ENCODE measurements at regions not wholly inside any gene's neighbourhood (a gene's known extent, or its start where the extent isn't known, plus 50 kb on each side); places are given as distances from the start of the nearest gene placed in this dataset.

DNA sequence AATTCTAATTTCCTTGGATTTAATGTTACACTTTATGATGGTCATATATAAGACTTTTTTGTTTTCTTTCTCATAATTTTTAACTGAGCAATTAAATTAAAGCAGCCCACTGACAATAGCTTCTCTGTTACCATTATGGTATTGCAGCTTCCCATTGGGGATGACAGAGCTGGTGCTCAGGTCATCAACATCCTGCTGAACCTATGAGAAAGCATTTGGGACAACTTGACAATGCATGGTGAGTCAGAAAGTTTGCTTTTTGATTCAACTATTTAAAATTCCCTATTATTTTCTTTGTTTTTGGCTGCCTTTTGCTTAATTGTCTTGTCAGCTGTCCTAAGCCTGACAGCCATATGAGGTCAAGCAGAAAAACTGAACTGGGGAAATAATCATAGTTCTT, 487.4 kb upstream of the RIOK2 start:
- Mint-ChIP-seq H3K27ac (no peak overlapping the region), H3K4me3 (no peak overlapping the region), H3K27me3 (no peaks in the 10 kb centered on the region), H3K36me3 (ENCODE audit: low read depth) (no peaks in the 10 kb centered on the region), H3K4me1 (no peaks in the 10 kb centered on the region)
- ATAC-seq (no peak), DNase-seq (no peak)
- no peaks in the 10 kb centered on the region for H3K9me3 ChIP-seq (ENCODE audit: control insufficient read depth, low read length, poor library complexity, severe bottlenecking)

DNA sequence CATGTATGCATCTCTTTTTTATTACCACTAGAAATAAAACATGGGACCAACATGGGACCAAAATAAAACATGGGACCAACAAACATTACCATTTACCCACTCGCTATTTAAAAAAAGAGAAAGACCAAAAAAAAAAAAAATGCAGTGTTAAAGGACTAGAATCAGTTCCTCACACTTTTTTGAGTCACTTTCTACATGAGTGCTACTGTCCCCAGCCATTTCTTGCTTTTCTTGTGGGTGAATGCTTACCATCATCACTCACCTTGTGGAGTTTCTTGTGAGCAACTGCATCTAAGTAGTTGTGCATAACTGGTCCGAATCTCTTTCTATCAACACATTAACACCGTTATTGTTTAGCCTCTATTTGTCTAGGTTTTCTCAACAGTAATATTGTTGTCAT, 493.6 kb upstream of the RIOK2 start:
- ATAC-seq (no peak), DNase-seq (no peak)
- H3K9me3 ChIP-seq (ENCODE audit: control insufficient read depth, low read length, poor library complexity, severe bottlenecking), result no peaks in the 10 kb centered on the region
- Mint-ChIP-seq H3K4me1 (no peaks in the 10 kb centered on the region), H3K27me3 (no peaks in the 10 kb centered on the region), H3K36me3 (ENCODE audit: low read depth) (no peaks in the 10 kb centered on the region), H3K4me3 (no peak overlapping the region), H3K27ac (no peak overlapping the region)

DNA sequence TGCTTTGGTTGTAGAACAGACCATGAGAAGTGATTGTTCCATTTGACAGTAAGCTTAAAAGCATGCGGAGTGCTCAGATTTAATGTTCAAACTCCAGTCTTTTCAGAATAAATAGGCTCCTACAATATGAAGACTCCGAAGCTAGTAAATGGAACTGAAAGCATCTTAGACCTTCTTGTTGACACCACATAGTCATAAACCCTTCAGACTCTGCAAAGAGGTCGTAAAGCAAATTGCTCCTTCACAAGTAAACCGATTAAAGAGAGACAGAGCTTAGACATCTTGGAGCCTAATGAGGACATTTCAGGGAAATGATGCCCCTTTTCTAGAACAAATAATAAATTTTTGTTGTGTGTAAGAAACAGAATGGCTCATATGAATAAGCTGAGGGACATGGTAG, 511.0 kb upstream of the RIOK2 start:
- Mint-ChIP-seq H3K27me3 (no peaks in the 10 kb centered on the region), H3K4me1 (no peaks in the 10 kb centered on the region), H3K4me3 (no peak overlapping the region), H3K36me3 (ENCODE audit: low read depth) (no peaks in the 10 kb centered on the region), H3K27ac (no peak overlapping the region)
- no peak for DNase-seq
- ATAC-seq, result no peak
- H3K9me3 ChIP-seq (ENCODE audit: control insufficient read depth, low read length, poor library complexity, severe bottlenecking), result no peaks in the 10 kb centered on the region

DNA sequence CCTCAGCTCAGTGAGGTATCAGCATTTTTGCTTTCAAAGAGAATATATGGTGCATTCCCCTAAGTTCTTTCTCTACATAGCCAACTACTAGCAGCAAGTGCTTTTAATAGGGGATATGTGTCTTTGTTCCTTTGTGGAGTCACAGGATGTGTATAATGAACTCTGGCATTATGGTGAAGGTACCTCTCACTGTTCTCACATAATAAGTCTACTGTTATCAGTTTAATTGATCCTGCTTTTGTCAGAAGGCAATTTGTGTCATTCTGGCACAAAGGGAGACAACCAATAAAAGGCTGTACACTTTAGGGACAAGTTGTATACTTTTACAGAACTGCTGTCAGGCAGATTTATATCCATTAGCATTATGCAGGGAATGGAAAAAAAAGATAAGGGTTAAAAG, 531.4 kb upstream of the RIOK2 start:
- Mint-ChIP-seq H3K36me3 (ENCODE audit: low read depth) (no peaks in the 10 kb centered on the region), H3K27ac (no peak overlapping the region), H3K4me3 (no peak overlapping the region), H3K4me1 (no peaks in the 10 kb centered on the region), H3K27me3 (no peaks in the 10 kb centered on the region)
- H3K9me3 ChIP-seq (ENCODE audit: control insufficient read depth, low read length, poor library complexity, severe bottlenecking), result no peaks in the 10 kb centered on the region
- no peak for DNase-seq
- ATAC-seq, result no peak

DNA sequence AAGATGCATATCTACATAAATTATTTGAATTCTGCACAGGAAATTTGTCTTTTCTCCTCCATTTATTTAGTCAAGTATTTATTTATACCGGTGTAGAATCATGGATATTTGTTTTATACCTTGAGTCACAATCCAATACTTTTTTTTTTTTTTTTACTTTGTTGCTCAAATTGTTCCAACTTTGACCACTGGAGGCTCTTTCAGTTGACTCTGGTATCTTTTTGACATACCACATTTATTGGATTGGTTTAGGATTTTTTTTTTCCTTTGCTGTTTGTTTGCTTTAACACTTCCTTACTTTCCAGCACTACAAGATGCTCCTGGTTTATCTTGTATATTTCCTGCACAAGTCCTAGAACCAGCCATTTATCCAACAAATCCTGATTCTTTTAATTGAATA, 543.1 kb upstream of the RIOK2 start:
- no peaks in the 10 kb centered on the region for H3K4me1 Mint-ChIP-seq
- H3K27ac Mint-ChIP-seq, result no peak overlapping the region
- no peaks in the 10 kb centered on the region for H3K27me3 Mint-ChIP-seq
- ATAC-seq, result no peak
- peaks cover 2% of the 10 kb centered on the region for H3K9me3 ChIP-seq (ENCODE audit: control insufficient read depth, low read length, poor library complexity, severe bottlenecking)
- peaks cover 3% of the 10 kb centered on the region for H3K36me3 Mint-ChIP-seq (ENCODE audit: low read depth)
- H3K4me3 Mint-ChIP-seq, result no peak overlapping the region
- no peak for DNase-seq

DNA sequence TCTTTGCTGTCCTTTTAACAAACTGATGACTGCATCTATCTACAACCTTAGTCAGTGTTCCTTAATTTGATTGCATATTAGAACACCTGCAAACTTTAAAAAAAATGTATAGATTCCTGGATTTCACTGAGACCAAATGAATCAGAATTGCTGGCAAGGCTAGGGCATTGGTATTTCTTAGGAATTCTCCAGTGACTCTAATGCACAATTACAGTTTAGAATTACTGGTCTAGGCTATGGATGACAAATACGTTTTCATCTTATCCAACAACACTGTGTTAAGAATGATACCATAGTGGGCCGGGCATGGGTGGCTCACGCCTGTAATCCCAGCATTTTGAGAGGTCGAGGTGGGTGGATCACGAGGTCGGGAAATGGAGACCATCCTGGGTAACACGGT, 545.9 kb upstream of the RIOK2 start:
- Mint-ChIP-seq H3K27me3 (no peaks in the 10 kb centered on the region), H3K27ac (no peak overlapping the region), H3K36me3 (ENCODE audit: low read depth) (peaks cover 3% of the 10 kb centered on the region), H3K4me3 (no peak overlapping the region), H3K4me1 (no peaks in the 10 kb centered on the region)
- DNase-seq (no peak), ATAC-seq (no peak)
- peaks cover 2% of the 10 kb centered on the region for H3K9me3 ChIP-seq (ENCODE audit: control insufficient read depth, low read length, poor library complexity, severe bottlenecking)

DNA sequence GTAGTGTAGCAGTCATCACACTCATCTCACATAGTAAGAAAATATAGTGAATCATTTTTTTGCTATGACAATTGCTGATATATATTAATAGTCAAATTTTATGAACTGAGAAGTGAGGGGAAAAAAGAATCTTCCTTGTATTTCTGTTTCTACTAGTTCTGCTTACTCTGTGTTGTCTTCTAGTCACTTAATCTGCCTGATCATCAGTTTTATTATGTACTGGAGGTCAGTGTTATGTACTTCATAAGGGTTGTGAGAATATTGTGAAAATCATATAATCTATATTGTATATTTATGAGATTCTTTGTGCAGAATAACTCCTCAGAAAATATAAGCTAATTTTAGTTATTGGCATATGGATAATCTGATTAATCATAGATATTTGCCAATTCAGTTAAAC, 546.9 kb upstream of the RIOK2 start:
- H3K27ac Mint-ChIP-seq, result no peak overlapping the region
- no peaks in the 10 kb centered on the region for H3K27me3 Mint-ChIP-seq
- no peak overlapping the region for H3K4me3 Mint-ChIP-seq
- DNase-seq (no peak), ATAC-seq (no peak)
- no peaks in the 10 kb centered on the region for H3K4me1 Mint-ChIP-seq
- H3K9me3 ChIP-seq (ENCODE audit: control insufficient read depth, low read length, poor library complexity, severe bottlenecking), result peaks cover 2% of the 10 kb centered on the region
- H3K36me3 Mint-ChIP-seq (ENCODE audit: low read depth), result peaks cover 3% of the 10 kb centered on the region

DNA sequence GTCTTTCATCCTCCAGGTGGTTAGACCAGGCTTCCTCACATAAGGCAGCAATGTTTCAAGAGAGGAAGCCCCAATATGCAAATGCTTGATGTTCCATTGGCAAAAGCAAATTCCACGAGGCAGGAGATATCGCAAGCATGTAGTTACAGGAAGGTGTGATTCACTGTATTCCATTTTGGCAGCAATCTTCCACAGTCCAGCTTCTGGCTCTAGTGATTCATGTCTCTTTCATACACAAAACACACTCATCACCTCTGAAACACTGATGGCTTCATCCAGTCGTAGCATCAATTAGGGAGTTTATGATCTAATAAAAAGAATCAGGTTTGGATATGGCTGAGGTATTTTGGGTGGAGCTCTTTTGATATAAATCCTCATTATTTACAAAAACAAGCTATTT, 552.2 kb upstream of the RIOK2 start:
- no peaks in the 10 kb centered on the region for H3K36me3 Mint-ChIP-seq (ENCODE audit: low read depth)
- no peaks in the 10 kb centered on the region for H3K9me3 ChIP-seq (ENCODE audit: control insufficient read depth, low read length, poor library complexity, severe bottlenecking)
- ATAC-seq, result no peak
- no peak overlapping the region for H3K4me3 Mint-ChIP-seq
- DNase-seq, result no peak
- H3K27me3 Mint-ChIP-seq, result no peaks in the 10 kb centered on the region
- no peaks in the 10 kb centered on the region for H3K4me1 Mint-ChIP-seq
- H3K27ac Mint-ChIP-seq, result no peak overlapping the region

DNA sequence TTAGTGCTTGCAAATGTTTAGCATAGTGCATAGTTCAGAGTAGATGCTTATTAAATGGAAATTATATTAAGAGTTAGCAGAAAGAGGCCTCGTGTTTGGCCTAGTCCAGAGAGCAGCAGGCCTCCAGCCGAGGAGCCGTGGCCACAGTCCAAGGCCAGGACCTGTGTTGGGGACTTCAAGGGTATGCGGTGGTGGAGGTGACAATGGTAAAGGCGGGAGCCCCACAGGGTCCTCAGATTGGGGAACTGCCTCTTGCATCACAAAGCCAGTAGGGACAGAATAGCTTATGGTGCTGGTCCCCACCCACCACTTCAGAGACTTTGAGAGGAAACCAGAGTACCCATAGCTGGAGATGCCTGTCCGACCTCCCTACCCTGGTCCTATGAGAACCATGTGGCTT, 554.6 kb upstream of the RIOK2 start:
- Mint-ChIP-seq H3K36me3 (ENCODE audit: low read depth) (no peaks in the 10 kb centered on the region), H3K27me3 (no peaks in the 10 kb centered on the region), H3K4me3 (no peak overlapping the region), H3K27ac (no peak overlapping the region), H3K4me1 (no peaks in the 10 kb centered on the region)
- ATAC-seq (no peak), DNase-seq (no peak)
- no peaks in the 10 kb centered on the region for H3K9me3 ChIP-seq (ENCODE audit: control insufficient read depth, low read length, poor library complexity, severe bottlenecking)

DNA sequence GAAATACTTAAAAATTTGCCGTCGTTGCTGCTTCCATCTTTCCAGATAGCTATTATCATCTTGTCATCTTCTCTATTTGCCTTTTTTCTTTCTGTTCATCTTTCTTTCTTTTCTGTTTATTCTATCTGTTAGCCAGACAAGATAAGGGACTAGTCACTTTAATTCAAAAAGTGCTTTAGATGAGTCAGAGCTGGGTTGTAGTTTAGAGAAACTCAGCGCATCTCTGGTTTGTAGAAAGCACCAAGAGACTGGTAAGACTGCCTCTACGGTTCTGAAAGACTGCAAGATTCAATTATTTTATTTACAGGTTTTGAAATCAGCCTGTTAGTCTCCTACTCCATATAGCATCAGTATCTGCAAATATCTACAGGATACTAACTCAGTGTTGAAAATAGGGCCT, 562.8 kb upstream of the RIOK2 start:
- Mint-ChIP-seq H3K27me3 (no peaks in the 10 kb centered on the region), H3K36me3 (ENCODE audit: low read depth) (no peaks in the 10 kb centered on the region), H3K27ac (no peak overlapping the region), H3K4me3 (no peak overlapping the region), H3K4me1 (no peaks in the 10 kb centered on the region)
- no peak for ATAC-seq
- DNase-seq, result no peak
- H3K9me3 ChIP-seq (ENCODE audit: control insufficient read depth, low read length, poor library complexity, severe bottlenecking), result no peaks in the 10 kb centered on the region

DNA sequence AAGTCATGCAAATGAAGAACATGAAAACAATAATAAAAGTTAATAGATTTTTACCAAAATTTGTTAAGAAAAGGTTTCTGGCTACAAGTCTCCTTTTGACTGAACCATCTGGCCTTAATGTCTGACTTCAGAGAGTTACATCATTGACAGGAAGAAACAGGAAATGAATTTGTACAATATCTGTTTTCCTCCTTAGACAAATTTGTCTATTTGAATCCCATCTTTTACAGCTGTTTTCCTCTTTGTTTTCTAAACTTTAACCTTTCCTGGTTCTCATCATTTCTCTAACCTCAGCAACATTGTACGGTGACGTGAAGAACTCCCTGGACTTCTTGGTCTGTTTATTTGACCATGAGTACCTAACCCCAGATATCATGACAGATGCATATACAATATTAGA, 567.5 kb upstream of the RIOK2 start:
- H3K27ac Mint-ChIP-seq, result no peak overlapping the region
- H3K27me3 Mint-ChIP-seq, result no peaks in the 10 kb centered on the region
- no peak for DNase-seq
- no peak for ATAC-seq
- H3K4me3 Mint-ChIP-seq, result no peak overlapping the region
- no peaks in the 10 kb centered on the region for H3K4me1 Mint-ChIP-seq
- no peaks in the 10 kb centered on the region for H3K36me3 Mint-ChIP-seq (ENCODE audit: low read depth)
- H3K9me3 ChIP-seq (ENCODE audit: control insufficient read depth, low read length, poor library complexity, severe bottlenecking), result no peaks in the 10 kb centered on the region

DNA sequence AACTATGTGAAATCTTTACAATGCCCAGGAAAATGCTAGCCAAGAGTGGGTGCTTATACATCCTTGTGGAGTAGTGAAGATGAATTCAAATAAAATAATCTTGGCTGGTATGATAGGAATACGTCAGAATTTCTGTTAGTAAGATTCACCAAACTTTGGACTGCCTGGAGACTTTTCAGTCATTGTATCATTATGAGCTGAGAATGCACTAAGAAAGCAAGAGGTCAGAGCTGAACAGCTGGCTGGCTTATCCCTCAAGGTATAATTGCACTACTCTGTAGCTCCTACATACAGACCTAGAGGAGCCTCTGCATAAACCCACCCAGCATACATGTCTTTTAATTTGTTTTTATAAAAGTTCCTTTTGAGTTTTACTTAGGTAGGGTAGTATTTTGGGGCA, 568.5 kb upstream of the RIOK2 start:
- no peak for ATAC-seq

DNA sequence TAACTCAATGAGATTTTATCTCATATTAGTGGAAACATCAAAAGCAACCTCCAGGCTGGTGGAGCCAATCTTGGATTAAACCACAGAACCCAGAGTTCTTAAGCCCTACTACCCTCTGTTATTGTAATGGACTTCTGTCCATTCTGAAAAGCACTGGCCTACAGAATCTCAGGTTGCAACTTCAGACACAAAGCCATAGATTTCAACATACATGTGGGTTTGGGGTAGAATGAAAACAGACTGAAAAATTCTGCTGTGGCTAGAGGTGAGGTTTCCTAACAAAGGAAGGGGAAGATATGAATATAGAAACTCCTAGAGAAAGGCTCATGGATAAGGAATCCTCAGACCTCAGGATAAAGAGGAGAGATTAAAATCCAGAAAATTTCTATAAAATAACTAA, 569.8 kb upstream of the RIOK2 start:
- no peak overlapping the region for H3K4me3 Mint-ChIP-seq
- ATAC-seq, result no peak
- no peaks in the 10 kb centered on the region for H3K36me3 Mint-ChIP-seq (ENCODE audit: low read depth)
- H3K27ac Mint-ChIP-seq, result no peak overlapping the region
- no peaks in the 10 kb centered on the region for H3K27me3 Mint-ChIP-seq
- no peaks in the 10 kb centered on the region for H3K4me1 Mint-ChIP-seq
- DNase-seq, result no peak
- no peaks in the 10 kb centered on the region for H3K9me3 ChIP-seq (ENCODE audit: control insufficient read depth, low read length, poor library complexity, severe bottlenecking)

More for the DNA sequence above, 568.5 kb upstream of the RIOK2 start:
- Mint-ChIP-seq H3K36me3 (ENCODE audit: low read depth) (no peaks in the 10 kb centered on the region), H3K27ac (no peak overlapping the region), H3K4me3 (no peak overlapping the region), H3K27me3 (no peaks in the 10 kb centered on the region), H3K4me1 (no peaks in the 10 kb centered on the region)
- no peak for DNase-seq
- no peaks in the 10 kb centered on the region for H3K9me3 ChIP-seq (ENCODE audit: control insufficient read depth, low read length, poor library complexity, severe bottlenecking)

DNA sequence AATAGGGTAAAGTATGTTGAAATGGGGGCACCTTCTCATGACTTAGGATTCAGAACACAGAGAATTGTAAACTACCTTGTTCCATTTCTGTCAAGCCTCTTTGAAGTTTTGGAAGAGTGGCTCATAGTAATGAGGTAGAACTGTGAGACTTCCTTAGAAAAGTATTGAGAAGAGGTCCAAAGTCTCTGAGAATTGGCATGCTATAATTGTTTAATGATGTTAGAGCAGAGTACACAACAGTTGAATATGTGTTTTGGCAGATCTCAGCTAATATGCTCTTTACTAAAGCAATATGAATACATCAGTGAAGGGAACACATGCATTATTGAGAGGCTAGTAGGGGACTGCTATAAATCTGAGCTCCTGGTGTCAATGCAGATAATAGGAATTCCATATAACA, 579.4 kb upstream of the RIOK2 start:
- H3K9me3 ChIP-seq (ENCODE audit: control insufficient read depth, low read length, poor library complexity, severe bottlenecking), result no peaks in the 10 kb centered on the region
- Mint-ChIP-seq H3K27ac (no peak overlapping the region), H3K27me3 (no peaks in the 10 kb centered on the region), H3K4me3 (no peak overlapping the region), H3K36me3 (ENCODE audit: low read depth) (no peaks in the 10 kb centered on the region), H3K4me1 (no peaks in the 10 kb centered on the region)
- no peak for DNase-seq
- ATAC-seq, result no peak

DNA sequence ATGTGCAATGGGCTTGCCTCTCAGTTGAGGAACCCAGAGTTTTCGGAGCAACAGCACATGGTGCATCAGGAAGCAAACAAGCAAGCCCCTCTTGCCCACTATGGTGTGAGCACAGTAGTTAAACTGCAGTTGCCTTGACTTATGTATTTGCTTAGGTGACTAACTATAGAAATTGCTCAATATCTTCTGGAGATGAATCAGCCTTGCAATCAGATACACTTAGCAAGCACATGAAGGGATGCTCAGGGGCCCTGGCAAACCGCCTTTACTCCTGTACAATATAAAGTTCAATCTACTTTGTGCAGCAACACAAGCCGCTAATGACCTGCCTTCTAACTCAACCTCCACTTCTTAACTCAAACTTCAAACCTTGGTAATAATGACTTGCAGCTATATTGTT, 581.7 kb upstream of the RIOK2 start:
- Mint-ChIP-seq H3K36me3 (ENCODE audit: low read depth) (no peaks in the 10 kb centered on the region), H3K27me3 (no peaks in the 10 kb centered on the region), H3K27ac (no peak overlapping the region), H3K4me1 (no peaks in the 10 kb centered on the region), H3K4me3 (no peak overlapping the region)
- no peak for DNase-seq
- ATAC-seq, result no peak
- no peaks in the 10 kb centered on the region for H3K9me3 ChIP-seq (ENCODE audit: control insufficient read depth, low read length, poor library complexity, severe bottlenecking)
